ENCODE measurements at regions not wholly inside any gene's neighbourhood (a gene's known extent, or its start where the extent isn't known, plus 50 kb on each side); places are given as distances from the start of the nearest gene placed in this dataset.

- POLR2A ChIA-PET = no interaction called here
- no peak for TF ChIP-seq CTCF (IDR thresholded peaks at IDR 0.05; ENCODE audit: control extremely low read depth, extremely low read depth, low read depth, missing control alignments)
- no peak for DNase-seq (ENCODE audit: extremely low spot score)
- CTCF ChIA-PET = interaction anchor here (0.8 to 1.8 kb wide), 2 partner anchors 9 to 17 kb away, joined by 4 to 10 read pairs; no protein-coding TSS in a partner anchor
Measured at GRCh38 chr6:22409486-22409885, 112.7 kb upstream of the PRL start.

GRCh38 chr6:22411376-22412105 is 114.7 kb upstream of the PRL start:
- POLR2A ChIA-PET = no interaction called here
- CTCF ChIA-PET = no interaction called here
- no peak for DNase-seq (ENCODE audit: extremely low spot score)
- TF ChIP-seq CTCF (IDR thresholded peaks at IDR 0.05; ENCODE audit: control extremely low read depth, extremely low read depth, low read depth, missing control alignments) = no peak

GRCh38 chr6:22412994-22413393 is 116.2 kb upstream of the PRL start:
- no peak for DNase-seq (ENCODE audit: extremely low spot score)
- TF ChIP-seq CTCF (IDR thresholded peaks at IDR 0.05; ENCODE audit: control extremely low read depth, extremely low read depth, low read depth, missing control alignments) = no peak
- CTCF ChIA-PET = interaction anchor here (1.4 to 1.8 kb wide), 3 partner anchors 14 to 18 kb away, joined by 5 to 7 read pairs (median 6); no protein-coding TSS in a partner anchor
- POLR2A ChIA-PET = no interaction called here

- CTCF ChIA-PET = interaction anchor here (1.4 to 1.8 kb wide), 3 partner anchors 14 to 17 kb away, joined by 5 to 7 read pairs (median 6); no protein-coding TSS in a partner anchor
- no peak for DNase-seq (ENCODE audit: extremely low spot score)
- TF ChIP-seq CTCF (IDR thresholded peaks at IDR 0.05; ENCODE audit: control extremely low read depth, extremely low read depth, low read depth, missing control alignments) = no peak
- POLR2A ChIA-PET = no interaction called here
Measured at GRCh38 chr6:22413681-22414311, 117.0 kb upstream of the PRL start.

GRCh38 chr6:22418714-22419113 is 121.9 kb upstream of the PRL start:
- DNase-seq (ENCODE audit: extremely low spot score) = no peak
- ChIA-PET POLR2A (no interaction called here), CTCF (no interaction called here)
- TF ChIP-seq CTCF (IDR thresholded peaks at IDR 0.05; ENCODE audit: control extremely low read depth, extremely low read depth, low read depth, missing control alignments) = no peak

- no peak for DNase-seq (ENCODE audit: extremely low spot score)
- POLR2A ChIA-PET = no interaction called here
- TF ChIP-seq CTCF (IDR thresholded peaks at IDR 0.05; ENCODE audit: control extremely low read depth, extremely low read depth, low read depth, missing control alignments) = no peak
- CTCF ChIA-PET = no interaction called here
Measured at GRCh38 chr6:22421198-22421597, 124.4 kb upstream of the PRL start.
